HS-5 (cell line): ENCODE measurements at regions not wholly inside any gene's neighbourhood (a gene's known extent, or its start where the extent isn't known, plus 50 kb on each side); places are given as distances from the start of the nearest gene placed in this dataset.
A peak's percentile ranks its signal among the peaks of the same experiment; 100 is the strongest.
"Not testable (repeated sequence)": the region's sequence is repeated elsewhere in the genome, so short reads cannot be mapped to it uniquely, and the experiment has no call there.

Experiments
- DNase-seq: peaks from one replicate; pipeline ENCODE4 v3.0.0-alpha.2; 2012; ENCODE audit warnings: low read depth

DNA sequence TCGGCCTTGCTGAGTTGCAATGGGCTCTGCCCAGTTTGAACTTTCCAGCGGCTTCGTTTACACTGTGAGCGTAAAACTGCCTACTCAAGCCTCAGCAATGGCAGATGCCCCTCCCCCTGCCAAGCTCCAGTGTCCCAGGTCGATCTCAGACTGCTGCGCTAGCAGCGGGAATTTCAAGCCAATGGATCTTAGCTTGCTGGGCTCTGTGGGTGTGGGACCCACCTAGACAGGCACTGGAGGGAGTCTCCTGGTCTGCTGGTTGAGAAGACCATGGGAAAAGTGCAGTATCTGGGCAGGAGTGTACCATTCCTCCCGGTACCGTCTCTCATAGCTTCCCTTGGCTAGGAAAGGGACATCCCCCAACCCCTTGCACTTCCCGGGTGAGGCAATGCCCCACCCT is 88.2 kb downstream of the KLHL28 start:
- no peak for DNase-seq

DNA sequence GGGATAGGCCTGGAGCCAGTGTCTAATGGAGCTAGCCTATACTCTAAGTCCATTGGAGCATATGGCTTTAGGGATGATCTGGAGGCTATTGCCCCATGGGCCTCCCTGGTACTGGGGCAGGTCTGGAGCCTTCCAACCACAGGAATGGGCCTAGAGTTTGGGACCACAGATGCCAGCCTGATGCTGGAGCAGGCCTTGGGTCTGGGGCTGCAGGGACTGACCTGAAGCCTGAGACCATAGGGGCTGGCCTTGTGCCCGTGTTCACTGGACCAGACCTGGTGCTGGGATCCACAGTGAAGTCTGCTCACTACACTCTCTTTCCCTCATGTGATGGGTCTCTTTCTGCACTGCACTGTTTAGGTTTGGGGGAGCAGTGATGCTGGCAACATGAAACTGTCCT is 95.0 kb downstream of the KLHL28 start:
- no peak for DNase-seq

DNA sequence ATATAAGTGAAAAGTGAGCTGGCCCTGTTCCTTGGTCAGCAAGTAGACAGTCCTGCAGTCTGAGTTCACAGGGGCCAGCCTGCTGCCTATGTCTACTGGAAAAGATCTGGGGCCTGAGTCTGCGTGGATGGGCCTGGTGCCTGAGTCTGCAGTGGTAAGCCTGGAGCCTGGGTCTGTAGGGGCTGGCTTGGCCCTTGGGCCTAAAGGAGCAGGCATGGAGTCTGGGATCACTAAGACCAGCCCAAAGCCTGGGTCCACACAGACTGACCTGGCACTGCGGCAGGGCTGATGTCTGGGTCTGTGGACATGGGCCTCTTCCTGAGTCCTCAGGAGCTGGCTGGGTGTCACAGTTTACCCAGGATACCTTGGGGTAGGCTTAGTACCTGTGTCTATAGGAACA is 95.4 kb downstream of the KLHL28 start:
- DNase-seq, result no peak

DNA sequence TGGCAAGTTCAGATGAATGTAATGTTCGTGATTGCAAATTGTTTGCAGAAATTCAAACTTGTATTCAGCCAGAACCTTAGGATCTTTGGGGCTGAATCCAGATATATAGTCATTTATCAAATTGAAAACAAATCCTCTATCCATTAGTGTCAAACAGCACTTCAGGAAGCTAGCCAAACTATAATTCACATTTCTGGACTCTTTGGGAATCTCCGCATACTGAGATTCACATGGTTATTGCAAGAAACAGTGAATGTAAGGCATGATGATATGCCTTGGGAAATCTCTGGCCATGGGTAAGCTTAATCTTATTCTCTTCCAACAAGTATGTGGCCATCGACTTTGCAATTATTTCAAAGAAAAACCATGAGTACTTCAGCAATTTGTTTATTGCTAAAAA is 98.5 kb downstream of the KLHL28 start:
- DNase-seq, result no peak

DNA sequence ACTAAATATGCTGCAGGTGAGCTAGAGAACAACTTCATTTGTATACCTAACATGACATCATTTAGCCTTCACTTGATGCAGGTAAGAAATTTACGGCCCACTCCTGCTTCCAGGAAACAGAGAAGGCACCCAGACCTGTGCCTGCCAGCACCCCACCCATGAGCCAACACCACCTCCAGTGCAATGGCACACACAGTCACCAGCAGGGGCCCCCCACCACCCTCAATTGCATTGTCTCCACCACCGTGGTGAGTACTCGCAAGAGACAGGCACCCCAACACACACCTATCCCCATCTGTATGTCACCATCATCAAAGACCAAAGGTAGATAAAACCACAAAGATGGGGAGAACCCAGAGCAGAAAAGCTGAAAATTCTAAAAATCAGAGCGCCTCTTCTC is 107.6 kb downstream of the KLHL28 start:
- no peak for DNase-seq

DNA sequence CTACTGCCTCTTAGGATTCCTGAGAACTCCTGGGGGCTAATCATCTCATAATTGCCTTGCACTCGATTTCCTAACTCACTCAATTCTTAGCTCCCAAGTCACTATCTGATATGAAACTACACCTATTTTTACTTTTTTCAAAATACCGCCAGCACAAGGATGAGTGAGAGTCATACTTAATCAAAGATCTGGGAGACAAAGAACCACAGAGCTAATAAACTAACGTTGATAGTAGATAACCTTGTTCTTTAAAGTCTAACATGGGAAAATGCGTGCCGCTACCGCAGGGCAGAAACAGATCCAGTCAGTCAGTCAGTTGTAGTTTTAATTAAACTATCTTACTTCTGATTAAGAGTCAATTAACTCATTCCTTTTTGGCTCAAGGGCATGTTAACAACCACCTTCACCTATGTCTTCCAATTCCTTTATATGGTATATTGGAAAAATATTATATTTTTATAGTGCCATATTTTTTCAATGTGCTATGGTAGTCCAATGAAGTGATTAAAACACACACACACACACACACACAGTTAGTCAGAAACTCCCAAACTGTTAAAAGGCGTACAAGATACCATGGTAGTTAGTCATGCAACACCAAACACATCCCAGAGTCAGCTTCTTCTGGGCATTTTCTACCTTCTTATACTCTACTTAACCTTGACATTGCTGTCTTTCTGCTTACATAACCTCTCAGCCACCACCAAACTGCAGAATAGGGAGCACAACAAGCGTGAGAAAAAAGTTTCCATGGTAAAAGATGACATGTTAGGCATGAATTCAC is 114.0 kb downstream of the KLHL28 start:
- no peak for DNase-seq

DNA sequence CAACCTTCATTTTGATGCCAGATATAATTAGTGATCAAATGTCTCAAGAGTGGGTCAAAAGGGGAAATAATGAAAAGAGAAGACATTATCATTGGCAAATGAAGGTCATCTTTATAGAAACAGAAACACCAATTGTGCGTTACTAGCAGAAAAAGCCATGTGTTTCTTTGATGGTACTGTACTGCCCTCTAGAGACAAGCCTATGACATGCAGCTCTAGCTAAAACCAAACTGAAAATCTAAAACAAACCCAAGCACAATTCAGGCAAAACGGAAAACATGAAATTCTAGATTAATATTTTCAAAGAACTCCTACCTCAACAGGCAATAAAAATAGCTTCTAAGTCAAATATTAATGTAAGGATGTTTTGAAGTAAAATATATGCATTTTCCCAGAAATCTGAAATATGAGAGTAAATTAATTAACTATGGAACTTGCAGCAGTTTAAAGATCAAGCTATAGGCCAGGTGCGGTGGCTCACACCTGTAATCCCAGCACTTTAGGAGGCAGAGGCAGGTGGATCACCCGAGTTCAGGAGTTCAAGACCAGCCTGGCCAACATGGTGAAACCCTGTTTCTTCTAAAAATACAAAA is 115.4 kb downstream of the KLHL28 start:
- no peak for DNase-seq

DNA sequence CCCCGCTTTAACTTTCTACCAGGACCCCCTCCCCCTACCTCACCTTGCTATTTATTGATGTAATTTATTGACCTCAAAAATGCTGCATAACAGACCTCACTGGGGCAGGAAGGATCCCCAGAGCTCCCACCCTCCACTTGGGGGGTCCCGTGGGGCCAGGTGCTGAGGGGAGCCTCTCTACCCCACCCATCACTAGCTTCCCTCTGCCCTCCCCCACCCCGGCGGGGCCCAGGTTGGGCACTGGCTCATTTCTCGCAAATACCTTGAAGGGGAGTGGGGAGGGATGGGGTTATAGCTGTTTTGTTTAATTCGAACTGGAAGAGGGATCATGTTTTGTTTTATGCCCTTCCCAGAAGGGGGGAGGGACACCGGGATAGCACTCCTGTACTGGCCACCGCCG is 125.8 kb downstream of the KLHL28 start:
- DNase-seq, result not testable (repeated sequence)

DNA sequence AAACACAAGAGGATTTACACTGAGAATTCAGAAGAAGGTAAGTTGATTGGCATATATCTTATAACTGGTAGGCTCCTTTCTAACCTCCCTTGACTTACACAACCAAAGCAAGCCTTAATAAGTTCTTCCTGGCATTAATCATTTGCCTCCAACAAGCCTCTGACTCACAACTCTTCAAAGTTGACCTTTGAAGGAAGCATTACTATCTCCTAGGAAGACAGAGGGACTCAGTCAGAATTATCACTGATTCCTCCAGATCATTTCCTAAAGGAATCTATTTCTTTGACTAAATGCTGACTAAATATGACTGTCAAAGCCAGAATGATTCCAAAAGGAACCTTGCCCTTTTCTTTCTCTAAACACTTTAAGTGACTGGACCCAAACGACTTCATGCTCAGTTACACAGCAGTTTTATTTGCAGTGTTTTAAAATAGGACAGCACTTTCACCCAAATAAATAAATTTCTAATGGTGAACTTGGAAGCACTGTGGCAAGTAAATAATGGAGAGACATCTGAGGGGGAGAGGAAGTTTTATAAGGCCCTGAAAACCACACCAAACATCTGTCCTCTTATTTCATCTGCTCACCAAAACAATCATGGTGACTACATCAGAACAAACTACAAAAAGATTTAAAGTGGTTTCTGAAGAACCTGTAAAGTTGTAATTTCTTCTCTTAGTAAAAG is 128.2 kb downstream of the KLHL28 start:
- peak; percentile 57 for DNase-seq

DNA sequence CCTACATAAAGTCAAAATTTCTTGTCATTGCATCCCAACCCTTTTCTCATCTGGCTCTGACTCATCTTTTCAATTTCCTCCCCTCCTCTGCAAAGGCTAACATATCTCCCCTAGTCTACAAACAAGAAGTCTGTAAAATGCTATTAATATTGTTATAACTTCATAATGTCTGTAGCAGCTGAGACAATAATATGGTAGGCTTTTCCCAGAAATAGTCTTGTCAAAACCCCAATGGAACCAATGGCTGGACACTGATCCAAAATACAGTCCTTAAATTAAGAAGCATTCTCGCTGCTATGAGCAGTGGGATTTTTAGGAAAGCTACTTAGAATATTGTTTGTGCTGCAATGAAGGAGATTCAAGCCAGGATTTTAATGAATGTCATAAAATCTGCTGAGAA is 131.4 kb downstream of the KLHL28 start:
- DNase-seq, result no peak

DNA sequence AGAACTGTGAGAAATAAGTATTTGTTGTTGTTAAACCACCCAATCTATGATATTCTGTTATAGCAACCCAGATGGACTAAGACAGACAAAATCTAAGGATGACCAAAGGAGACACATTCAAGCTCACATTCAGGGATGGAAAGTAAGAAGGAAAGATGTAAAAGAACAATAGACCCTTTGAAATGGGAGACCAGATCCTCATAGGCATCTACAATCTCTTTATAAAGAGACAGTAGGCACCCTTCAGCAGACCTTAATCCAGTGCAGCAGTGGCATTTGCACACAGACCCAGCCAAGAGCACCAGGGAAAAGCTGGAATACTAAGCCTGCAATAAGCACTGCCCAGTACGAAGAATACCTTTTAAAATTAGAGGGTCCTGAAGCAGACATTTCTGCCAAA is 132.7 kb downstream of the KLHL28 start:
- no peak for DNase-seq

DNA sequence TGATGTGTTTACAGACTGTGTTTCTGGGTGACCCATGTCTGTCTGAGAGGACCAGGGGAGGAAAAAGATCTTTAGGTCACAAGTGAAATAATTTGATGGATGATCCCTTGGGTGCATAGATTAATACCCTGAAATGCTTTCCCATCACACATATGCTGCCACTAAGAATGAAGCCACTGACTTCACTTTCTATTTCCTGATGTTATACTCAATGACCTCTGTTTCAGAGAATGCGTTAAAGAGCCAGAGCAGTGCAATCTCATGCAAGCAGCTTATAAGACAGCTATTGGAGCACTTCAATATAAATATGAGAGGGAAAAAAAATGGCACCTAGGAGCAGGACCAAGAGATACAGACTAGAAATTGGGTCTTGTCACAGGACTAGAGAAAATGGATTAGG is 133.7 kb downstream of the KLHL28 start:
- no peak for DNase-seq

DNA sequence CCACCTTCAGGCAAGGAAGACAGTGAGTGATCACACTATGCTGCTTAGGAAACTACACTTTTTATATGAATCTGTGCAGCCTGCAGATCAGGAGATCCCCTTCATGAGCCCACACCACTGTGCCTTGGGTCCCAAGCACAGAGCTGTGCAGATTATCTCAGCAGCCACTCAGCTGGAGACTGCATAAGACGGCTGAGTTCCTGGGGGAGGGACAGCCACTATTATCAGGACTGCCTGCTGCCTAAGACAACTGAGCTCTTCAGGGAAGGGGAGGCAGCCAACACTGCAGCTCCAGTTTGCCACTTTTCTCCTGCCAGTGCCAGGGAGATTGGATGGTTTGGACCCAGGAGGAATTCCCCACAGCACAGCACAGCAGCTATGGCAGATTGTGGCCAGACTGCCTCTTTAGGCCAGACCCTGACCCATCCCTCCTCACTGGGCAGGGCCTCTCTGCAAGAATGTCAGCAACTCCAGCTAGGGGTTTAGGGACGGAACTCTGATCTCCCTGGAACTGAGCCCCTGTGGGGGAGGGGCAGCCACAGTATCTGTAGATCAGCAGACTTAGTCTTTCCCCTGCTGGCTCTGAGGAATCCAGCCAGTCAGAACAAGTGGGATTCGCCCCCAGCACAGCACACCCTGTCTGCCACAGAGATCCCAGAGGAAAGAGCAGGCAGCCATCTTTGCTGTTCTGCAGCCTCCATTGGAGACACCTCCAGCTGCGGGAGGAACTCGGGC is 141.3 kb downstream of the KLHL28 start:
- DNase-seq, result no peak

DNA sequence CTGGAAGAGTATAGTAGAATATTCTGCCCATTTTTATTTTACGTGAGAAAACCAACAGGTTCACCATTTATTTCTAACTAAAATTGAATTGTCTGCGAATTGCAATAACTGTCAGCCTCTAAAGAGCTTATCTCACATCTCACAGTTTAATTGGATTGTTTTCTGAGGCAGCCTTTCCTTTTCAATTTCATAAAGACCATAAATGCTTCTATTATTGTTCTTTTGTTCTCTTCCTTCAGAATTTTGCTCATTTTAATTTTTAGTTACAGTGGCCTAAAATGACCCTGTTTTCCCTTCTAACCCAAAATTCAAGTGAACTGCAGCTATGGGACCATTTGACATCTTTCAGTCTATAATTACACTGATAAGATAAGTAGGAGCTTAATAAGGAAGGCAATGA is 147.6 kb downstream of the KLHL28 start:
- no peak for DNase-seq

DNA sequence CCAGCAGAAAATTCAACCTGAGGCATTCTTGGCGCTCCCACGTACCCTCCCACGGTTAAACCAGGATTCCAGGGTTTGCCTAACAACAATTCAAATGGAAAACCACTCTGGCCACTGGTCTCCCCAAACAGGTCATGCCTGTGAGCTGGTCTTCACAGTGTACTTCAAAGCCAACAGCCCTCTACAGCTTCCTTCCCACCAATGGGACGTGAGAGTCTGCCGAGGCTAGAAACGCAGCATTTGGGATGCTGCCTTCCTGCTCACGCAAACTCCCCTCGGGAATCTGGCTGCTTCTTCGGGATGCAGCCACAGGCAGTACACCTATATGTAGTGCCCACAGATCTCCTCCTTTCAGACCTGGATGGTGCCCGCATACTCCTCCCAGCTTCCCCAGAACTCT is 149.1 kb downstream of the KLHL28 start:
- DNase-seq, result no peak

DNA sequence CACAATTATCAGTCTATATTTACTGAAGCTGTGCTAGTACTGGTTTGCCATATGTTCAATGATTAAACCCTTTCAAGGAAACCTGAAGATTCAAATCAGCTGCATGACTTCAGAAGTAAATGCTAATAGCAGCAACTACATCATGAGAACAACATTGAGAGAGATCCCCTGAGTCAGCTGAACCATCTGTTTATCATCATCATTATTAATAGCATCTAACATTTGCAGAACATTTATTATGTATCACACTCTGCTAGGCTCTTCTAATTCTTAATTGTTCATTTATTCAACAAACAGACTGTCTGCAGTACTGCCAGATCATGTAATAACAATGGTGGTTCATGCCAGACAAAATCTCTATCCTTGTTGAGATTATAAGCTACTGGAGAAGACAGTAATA is 157.4 kb downstream of the KLHL28 start:
- no peak for DNase-seq

DNA sequence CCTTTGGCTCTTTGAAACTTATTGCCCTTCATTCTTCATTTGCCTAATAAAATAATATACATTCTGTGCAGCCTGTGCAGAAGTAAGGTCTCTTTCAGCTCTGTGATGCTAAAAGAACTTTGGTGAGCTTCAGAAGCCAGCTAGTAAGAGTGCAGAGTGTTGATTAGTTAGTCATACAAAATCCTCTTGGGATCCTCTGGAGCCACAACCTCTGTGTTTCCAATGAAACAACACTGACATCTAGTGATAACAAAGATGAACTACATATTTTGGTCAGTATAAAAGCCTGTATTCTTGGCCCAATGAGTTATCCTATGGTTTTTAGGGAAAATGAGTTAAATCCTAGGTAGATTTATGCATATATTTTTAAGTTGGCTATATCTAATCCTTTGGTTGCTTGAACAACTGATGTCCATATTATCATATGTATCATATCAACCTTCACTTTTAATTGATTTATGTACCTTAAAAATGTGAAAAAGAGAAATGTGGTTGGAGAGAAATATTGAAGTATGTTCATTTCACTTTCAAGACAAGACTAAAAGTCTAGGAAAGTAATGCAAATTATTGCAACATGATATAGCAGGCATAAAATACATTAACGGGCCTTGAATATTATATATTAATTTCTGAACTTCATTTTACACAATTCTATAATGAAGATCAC is 158.4 kb downstream of the KLHL28 start:
- peak; percentile 53 for DNase-seq

DNA sequence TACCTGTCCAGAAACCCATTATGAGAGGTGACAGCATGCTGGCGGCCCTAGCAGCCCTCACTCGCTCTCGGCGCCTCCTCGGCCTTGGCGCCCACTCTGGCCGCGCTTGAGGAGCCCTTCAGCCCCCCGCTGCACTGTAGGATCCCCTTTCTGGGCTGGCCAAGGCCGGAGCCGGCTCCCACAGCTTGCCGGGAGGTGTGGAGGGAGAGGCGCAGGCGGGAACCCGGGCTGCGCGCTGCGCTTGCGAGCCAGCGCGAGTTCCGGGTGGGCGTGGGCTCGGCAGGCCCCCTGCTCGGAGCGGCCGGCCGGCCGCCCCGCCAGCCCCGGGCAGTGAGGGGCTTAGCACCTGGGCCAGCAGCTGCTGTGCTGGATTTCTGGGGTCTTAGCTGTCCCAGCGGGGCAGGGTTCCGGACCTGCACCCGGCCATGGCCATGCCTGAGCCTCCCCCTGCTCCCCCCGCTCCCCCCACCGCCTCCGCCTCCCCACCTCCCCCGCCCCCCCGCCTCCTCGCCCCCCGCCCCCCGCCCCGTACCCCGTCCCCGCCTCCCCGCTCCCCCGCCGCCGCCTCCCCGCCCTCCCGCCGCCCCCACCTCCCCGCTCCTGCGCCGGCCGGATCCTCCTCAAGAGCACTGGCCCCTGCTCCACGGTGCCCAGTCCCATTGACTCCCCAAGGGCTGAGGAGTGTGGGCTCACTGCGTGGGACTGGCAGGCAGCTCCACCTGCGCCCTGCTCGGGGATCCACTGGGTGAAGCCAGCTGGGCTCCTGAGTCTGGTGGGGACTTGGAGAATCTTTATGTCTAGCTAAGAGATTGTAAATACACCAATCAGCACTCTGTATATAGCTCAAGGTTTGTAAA is 163.1 kb downstream of the KLHL28 start:
- DNase-seq, result no peak

DNA sequence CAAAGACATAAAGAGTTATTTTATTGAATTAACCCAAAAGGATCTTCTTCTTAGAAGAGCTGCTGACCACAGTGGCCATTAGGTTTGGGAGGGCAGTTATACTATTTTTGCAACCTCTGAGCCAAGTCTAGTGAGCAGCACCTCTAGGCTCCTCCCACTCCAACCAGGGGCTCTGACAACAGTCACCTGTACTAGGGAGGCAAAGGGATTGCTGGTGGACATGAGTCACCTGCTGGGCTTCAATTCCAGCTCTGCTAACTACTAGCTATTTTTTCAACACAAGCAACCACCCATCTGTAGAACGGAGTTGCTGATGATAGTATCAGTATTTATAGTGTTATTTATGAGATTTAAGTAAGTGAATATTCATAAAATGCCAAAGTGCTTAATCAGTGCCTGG is 166.0 kb downstream of the KLHL28 start:
- no peak for DNase-seq

DNA sequence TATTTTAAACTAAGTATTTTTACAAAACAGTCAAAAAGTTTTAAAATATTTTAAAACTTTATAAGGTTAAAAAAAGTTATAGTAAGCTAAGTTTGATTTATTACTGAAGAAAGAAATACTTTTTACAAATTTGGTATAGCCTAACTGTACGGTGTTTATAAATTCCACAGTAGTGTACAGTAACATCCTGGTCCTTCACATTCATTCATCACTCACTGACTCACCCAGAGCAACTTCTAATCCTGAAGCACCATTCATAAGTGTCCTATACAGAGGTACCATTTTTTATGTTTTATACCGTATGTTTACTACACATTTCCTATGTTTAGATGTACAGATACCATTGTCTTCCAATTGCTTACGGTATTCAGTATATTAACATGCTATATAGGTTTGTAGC is 170.0 kb downstream of the KLHL28 start:
- no peak for DNase-seq

DNA sequence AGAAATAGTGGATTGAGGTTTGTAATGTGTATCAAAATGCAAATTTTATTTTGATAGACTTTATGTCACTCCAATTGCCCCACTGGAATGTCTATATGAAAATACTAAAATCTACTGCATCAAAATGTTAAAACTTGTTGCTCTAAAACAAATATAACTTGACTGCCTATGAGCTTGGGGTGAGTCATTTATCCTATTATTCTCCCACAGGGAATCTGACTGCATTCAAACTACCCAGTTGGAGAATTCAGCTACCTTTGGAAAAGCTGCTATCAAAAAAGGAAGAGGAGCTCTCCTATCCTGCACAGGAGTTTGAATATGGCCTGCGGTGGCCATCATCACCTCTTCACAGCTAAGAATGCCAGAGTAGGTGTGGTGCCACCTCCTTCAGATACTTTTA is 173.1 kb downstream of the KLHL28 start:
- no peak for DNase-seq
